ENCODE measurements at regions not wholly inside any gene's neighbourhood (a gene's known extent, or its start where the extent isn't known, plus 50 kb on each side); places are given as distances from the start of the nearest gene placed in this dataset.
"Not testable (repeated sequence)": the region's sequence is repeated elsewhere in the genome, so short reads cannot be mapped to it uniquely, and the experiment has no call there.

DNA sequence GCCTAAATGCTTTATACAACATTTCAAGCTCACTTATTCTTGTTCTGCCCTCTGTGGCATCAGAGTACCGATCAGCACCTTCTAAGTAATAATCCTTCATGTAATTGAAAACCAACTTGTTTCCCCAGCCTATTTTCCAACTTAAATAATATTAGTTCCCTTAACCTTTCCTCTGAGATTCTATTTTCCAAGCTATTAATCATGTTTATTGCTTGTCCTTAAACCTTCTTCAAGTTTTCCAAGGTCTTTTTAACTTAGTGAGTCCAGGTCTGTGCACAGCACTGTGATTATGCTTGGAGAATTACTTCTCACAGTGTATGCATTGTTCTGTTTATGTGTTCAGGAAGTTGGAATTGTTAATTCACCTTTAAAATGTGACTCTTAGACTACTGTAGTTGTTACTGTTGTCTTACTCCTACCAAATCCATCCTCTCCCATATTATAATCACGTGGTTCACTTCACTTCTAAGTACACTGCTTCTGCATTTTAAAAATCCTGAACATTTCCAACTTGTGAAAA, 1039.3 kb upstream of the FOXG1 start:
- no peak for DNase-seq (ENCODE audit: extremely low spot score)
- no peaks in the 10 kb centered on the region for H3K36me3 ChIP-seq (ENCODE audit: insufficient read depth)
- H3K27ac ChIP-seq (ENCODE audit: low read depth): no peak overlapping the region
- no peaks in the 10 kb centered on the region for H3K4me1 ChIP-seq (ENCODE audit: insufficient read depth)
- 50% methylated on average over 2 of the region's 2 CpGs for WGBS
- H3K4me3 ChIP-seq (ENCODE audit: low read depth, low read length): no peak overlapping the region

- Histone ChIP-seq H3K4me3 (ENCODE audit: low read depth, low read length) (no peak overlapping the region), H3K27ac (ENCODE audit: low read depth) (no peak overlapping the region), H3K36me3 (ENCODE audit: insufficient read depth) (no peaks in the 10 kb centered on the region), H3K4me1 (ENCODE audit: insufficient read depth) (no peaks in the 10 kb centered on the region)
- 18% methylated on average over 5 of the region's 5 CpGs for WGBS
- no peak for DNase-seq (ENCODE audit: extremely low spot score)
Observed at GRCh38 chr14:27730204-27730603, 1036.4 kb upstream of the FOXG1 start.

GRCh38 chr14:27739657-27740156, 1026.9 kb upstream of the FOXG1 start:
- Histone ChIP-seq H3K4me1 (ENCODE audit: insufficient read depth) (no peaks in the 10 kb centered on the region), H3K4me3 (ENCODE audit: low read depth, low read length) (no peak overlapping the region), H3K36me3 (ENCODE audit: insufficient read depth) (no peaks in the 10 kb centered on the region), H3K27ac (ENCODE audit: low read depth) (no peak overlapping the region)
- no peak for DNase-seq (ENCODE audit: extremely low spot score)
- 75% methylated on average over 1 of the region's 1 CpG for WGBS

DNA sequence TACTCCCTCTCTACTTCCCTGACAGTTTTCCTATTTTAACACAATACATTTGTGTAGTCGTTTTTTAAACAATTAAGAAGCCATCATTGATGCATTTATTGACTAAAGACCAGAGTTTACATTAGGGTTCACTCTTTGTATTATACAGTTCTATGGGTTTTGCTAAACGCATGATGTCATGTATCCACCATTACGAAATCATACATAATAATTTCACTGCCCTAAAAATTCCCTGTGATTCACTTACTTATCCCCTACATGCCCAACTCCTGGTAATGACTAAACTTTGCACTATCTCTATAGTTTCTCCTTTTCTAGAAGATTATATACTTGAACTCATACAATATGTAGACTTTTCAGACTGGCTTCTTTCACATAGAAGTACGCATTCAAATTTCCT, 1016.5 kb upstream of the FOXG1 start:
- no peaks in the 10 kb centered on the region for H3K4me1 ChIP-seq (ENCODE audit: insufficient read depth)
- 76% methylated on average over 4 of the region's 4 CpGs for WGBS
- no peak overlapping the region for H3K4me3 ChIP-seq (ENCODE audit: low read depth, low read length)
- no peak for DNase-seq (ENCODE audit: extremely low spot score)
- no peaks in the 10 kb centered on the region for H3K36me3 ChIP-seq (ENCODE audit: insufficient read depth)
- H3K27ac ChIP-seq (ENCODE audit: low read depth): no peak overlapping the region

- H3K4me3 ChIP-seq (ENCODE audit: low read depth, low read length); H3K4me1 ChIP-seq (ENCODE audit: insufficient read depth); DNase-seq (ENCODE audit: extremely low spot score); H3K36me3 ChIP-seq (ENCODE audit: insufficient read depth); H3K27ac ChIP-seq (ENCODE audit: low read depth): not testable (repeated sequence)
- WGBS: 89% methylated on average over 4 of the region's 4 CpGs
Observed at GRCh38 chr14:27757642-27758041, 1008.9 kb upstream of the FOXG1 start.

DNA sequence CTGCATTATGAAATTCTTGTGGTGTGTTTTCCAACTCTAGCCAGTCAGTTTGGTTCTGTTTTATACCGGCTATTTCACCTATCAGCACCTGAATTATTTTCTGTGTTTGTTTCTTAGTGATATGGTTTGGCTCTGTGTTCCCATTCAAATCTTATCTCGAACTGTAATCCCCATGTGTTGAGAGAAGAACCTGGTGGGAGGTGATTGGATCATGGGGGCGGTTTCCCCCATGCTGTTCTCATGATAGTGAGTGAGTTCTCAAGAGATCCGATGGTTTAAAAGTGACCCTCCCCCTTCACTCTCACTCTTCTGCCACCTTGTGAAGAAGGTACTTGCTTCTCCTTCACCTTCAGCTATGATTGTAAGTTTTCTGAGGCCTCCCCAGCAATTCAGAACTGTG, 1006.2 kb upstream of the FOXG1 start:
- H3K4me3 ChIP-seq (ENCODE audit: low read depth, low read length); H3K4me1 ChIP-seq (ENCODE audit: insufficient read depth); H3K27ac ChIP-seq (ENCODE audit: low read depth); H3K36me3 ChIP-seq (ENCODE audit: insufficient read depth); DNase-seq (ENCODE audit: extremely low spot score): not testable (repeated sequence)
- 62% methylated on average over 4 of the region's 4 CpGs for WGBS

GRCh38 chr14:27799066-27800028, 967.2 kb upstream of the FOXG1 start:
- not testable (repeated sequence) for H3K27ac ChIP-seq (ENCODE audit: low read depth); H3K4me1 ChIP-seq (ENCODE audit: insufficient read depth); H3K36me3 ChIP-seq (ENCODE audit: insufficient read depth); DNase-seq (ENCODE audit: extremely low spot score); H3K4me3 ChIP-seq (ENCODE audit: low read depth, low read length)
- WGBS: 56% methylated on average over 6 of the region's 6 CpGs

- 76% methylated on average over 4 of the region's 4 CpGs for WGBS
- not testable (repeated sequence) for H3K36me3 ChIP-seq (ENCODE audit: insufficient read depth)
Observed at GRCh38 chr14:27817746-27818430, 948.7 kb upstream of the FOXG1 start.

DNA sequence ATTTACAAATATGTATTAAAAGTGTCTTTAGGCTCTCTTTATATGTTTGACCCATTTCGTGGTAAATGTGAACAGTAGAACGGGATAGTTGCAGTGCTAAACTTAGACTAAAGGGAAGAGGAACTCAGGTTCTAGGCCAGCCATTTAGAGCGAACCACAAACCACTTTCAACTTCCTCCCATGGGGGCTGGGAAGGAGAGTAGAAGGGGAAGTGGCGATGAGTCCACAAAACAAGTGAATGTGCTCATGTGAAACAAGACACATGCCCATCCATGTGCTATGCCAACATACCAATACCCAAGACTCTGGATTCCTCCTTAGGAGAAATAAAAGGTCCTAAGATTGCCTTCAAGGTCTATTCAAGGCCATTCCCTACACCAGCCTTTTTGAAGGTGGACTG, 940.4 kb upstream of the FOXG1 start:
- H3K36me3 ChIP-seq (ENCODE audit: insufficient read depth); H3K4me3 ChIP-seq (ENCODE audit: low read depth, low read length); H3K4me1 ChIP-seq (ENCODE audit: insufficient read depth); DNase-seq (ENCODE audit: extremely low spot score); H3K27ac ChIP-seq (ENCODE audit: low read depth): not testable (repeated sequence)
- 77% methylated on average over 4 of the region's 4 CpGs for WGBS

More at GRCh38 chr14:27817746-27818430, 948.7 kb upstream of the FOXG1 start:
- DNase-seq (ENCODE audit: extremely low spot score); H3K27ac ChIP-seq (ENCODE audit: low read depth); H3K4me1 ChIP-seq (ENCODE audit: insufficient read depth); H3K4me3 ChIP-seq (ENCODE audit: low read depth, low read length): not testable (repeated sequence)

DNA sequence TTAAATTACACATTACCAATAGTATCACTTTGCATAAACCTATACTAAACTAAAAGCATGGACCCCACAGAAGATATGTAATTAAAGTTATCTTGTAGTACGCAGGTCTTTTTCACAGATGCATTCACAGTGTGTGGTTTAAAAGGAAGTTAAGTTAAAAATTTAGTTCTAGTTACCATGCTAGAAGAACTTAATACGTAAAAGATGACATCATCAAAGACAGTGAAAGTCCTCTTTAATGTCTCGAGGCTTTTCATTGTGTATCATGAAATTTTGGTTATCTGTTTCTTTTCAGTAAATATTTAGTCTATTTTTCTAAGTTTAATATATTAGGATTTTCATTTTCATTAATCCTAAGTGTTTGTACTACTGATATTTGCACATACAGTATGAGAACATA, 934.6 kb upstream of the FOXG1 start:
- not testable (repeated sequence) for H3K36me3 ChIP-seq (ENCODE audit: insufficient read depth); DNase-seq (ENCODE audit: extremely low spot score); H3K4me1 ChIP-seq (ENCODE audit: insufficient read depth); H3K4me3 ChIP-seq (ENCODE audit: low read depth, low read length); H3K27ac ChIP-seq (ENCODE audit: low read depth)
- WGBS: 74% methylated on average over 3 of the region's 3 CpGs

DNA sequence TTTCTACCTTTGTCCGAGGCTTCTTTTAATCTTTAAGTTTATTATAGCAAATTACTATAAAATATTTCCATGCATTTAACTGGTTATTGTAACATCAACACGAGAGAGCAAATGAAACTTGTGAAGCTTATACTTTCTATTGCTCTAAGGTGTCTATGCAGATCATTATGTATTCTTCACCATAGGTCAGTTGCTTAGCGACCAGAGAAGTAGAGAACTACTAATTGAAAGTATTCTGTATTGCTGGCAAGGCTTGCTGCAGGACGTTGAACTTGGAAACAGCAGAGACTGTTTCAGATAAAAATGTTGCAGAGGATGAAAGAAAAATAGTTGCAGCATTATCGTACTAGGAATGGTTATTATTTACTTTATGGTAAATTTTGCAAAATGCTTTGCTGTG, 933.6 kb upstream of the FOXG1 start:
- WGBS: 51% methylated on average over 5 of the region's 5 CpGs
- H3K27ac ChIP-seq (ENCODE audit: low read depth); DNase-seq (ENCODE audit: extremely low spot score); H3K4me3 ChIP-seq (ENCODE audit: low read depth, low read length); H3K36me3 ChIP-seq (ENCODE audit: insufficient read depth); H3K4me1 ChIP-seq (ENCODE audit: insufficient read depth): not testable (repeated sequence)

DNA sequence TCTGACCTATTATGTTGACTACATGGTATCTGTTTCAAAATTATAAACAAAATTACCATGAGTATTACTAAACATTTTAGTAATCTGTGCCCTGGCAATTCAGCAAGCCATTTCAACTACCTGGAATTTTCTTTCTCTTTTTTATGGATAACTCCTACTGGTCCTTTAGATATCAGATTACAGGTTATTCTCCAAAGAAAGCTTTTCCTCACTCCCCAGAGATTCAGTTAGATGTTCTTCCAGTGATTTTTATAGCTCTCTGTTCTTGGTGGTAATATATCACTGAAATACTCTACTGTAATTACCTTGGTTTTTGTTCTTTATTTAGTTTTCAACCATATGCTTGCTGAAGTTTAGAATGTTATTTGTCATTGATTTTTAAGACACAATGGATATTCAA, 930.2 kb upstream of the FOXG1 start:
- no peaks in the 10 kb centered on the region for H3K36me3 ChIP-seq (ENCODE audit: insufficient read depth)
- no peaks in the 10 kb centered on the region for H3K4me1 ChIP-seq (ENCODE audit: insufficient read depth)
- no peak overlapping the region for H3K27ac ChIP-seq (ENCODE audit: low read depth)
- no peak for DNase-seq (ENCODE audit: extremely low spot score)
- H3K4me3 ChIP-seq (ENCODE audit: low read depth, low read length): no peak overlapping the region

- Histone ChIP-seq H3K4me3 (ENCODE audit: low read depth, low read length) (no peak overlapping the region), H3K36me3 (ENCODE audit: insufficient read depth) (no peaks in the 10 kb centered on the region), H3K4me1 (ENCODE audit: insufficient read depth) (no peaks in the 10 kb centered on the region), H3K27ac (ENCODE audit: low read depth) (no peak overlapping the region)
- WGBS: 95% methylated on average over 54 of the region's 54 CpGs
- DNase-seq (ENCODE audit: extremely low spot score): no peak
Observed at GRCh38 chr14:27845241-27845850, 921.2 kb upstream of the FOXG1 start.

Measured in urinary bladder (tissue), 3 donors.